ENCODE measurements at regions not wholly inside any gene's neighbourhood (a gene's known extent, or its start where the extent isn't known, plus 50 kb on each side); places are given as distances from the start of the nearest gene placed in this dataset.
"Not testable (repeated sequence)": the region's sequence is repeated elsewhere in the genome, so short reads cannot be mapped to it uniquely, and the experiment has no call there.

DNA sequence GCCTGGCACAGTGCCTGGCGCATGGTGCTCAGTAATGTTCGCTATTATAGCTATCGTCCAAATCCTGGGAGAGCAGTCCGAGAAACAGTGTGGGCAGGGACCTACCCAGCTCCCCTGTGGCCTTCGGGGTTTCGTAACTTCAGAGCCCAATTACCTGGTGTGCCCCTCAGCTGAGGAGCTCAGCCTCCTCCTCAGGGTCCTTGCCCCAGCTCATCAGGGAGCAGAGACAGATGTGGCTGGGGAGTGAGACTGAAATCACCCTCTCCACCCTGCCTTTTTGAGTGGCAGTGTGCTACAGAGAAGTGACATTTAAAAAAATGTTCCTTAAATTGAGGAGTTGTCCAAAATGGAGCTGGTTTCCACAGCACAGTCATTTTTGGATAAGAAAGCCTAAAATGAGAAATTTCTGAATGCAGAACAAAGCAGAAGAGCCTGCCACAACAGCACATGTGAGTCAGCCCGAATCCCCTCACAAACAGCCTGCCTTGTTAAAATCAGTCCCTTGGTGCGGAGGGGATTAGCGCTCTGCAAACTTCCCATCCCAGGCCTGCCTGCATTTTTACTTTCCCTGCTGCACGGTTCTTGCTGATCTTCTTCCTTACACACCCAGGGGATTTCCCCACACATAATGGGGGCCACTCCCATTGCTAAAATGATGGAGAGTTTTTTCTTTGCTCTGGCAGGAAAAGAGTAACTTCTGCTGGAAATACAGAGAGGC is 78.1 kb upstream of the PITX1 start:
- DNase-seq, result no peak

DNA sequence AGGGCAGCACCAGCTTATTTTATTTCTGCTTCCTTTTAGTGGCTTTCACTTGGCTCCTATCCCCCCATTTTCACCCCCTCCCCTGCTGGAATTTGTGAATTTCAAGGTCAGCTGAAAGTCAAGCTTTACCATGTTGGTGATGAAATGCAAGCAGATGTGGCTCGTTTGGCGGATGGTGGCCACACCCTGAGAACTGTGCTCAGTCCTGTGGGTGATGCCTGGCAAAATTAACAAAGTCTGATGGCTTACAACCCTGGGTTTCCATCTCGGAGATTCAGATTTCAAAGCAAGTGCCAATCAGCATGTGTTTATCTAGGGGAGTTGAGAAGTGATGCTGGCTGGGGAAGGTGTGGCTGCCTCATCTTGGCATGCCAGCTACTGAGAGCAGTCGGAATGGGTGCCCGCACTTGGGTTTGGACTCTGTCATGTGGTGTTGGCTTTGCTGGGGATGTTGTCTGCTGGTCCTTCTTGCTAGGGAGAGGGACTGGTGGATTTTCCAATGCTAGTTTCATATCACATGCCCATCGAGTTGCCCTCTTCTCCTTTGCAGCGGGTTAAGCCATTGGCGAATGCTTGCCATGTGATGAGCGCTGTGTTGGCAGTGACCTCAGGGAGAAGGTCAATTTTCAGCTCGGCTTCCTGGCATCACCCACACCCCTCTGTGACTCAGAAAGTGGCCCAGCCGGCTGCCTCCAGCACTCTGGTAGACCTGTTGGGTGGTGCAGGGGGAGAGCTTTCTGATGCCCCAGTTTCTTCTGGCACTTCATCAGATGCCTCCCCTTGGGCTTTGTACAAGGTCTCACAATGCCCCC is 77.0 kb upstream of the PITX1 start:
- DNase-seq, result no peak

DNA sequence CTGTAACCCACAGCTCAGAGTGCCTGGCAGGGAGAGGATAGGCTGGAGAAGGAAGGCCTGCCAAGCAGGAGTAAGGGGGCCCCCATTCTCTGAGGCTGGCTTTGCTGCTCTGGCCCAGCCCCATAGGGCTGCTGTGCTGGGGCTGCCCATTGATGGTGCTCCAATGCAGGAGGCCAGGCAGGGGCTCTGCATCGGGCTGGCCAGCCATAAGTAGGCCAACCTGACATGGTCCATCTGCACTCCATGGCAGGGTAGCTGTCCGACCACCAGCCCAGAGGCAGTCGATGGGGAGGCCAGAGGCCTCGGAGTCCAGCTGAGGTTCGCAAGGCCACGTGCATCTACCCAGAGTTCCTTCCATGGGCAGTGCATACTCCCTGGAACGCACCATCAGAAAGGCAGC is 75.0 kb upstream of the PITX1 start:
- DNase-seq, result no peak

DNA sequence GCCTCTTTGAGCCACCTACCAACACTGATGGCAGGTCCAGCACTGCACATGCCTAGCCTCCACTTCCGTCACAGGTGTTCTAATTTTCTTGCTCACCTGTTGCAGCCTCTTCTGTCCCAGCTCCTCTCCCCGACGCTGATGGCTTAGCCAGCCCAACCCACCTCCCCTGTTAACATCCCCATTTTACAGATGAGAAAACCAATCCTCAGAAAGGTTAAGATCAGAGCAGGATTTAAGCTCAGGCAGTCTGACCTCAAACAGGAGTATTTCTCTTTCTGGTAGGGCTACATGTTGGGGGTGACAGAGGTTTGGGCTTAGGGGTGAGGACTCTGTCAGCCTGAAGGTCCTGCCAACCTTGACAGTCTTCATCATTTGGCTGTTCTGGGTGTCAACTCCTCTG is 74.5 kb upstream of the PITX1 start:
- no peak for DNase-seq

DNA sequence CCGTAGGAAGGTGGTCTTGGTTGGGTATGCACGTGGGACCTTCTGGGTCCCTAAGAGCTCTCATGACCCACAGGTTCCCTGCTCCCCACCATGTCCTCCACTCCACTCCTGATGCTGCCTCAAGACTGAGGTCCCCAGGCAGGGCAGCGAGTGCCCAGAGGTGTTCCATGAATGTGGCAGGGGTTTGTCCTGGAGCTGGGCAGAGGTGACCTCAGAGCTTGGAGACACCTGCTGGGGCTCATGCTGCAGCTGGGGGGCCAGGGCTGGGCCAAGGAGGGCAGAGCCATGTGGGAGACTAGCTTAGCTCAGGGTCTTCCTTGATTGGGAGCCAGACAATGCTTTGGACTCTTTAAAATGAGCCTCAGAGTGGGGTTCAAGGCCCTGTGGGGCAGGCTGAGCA is 74.0 kb upstream of the PITX1 start:
- no peak for DNase-seq

DNA sequence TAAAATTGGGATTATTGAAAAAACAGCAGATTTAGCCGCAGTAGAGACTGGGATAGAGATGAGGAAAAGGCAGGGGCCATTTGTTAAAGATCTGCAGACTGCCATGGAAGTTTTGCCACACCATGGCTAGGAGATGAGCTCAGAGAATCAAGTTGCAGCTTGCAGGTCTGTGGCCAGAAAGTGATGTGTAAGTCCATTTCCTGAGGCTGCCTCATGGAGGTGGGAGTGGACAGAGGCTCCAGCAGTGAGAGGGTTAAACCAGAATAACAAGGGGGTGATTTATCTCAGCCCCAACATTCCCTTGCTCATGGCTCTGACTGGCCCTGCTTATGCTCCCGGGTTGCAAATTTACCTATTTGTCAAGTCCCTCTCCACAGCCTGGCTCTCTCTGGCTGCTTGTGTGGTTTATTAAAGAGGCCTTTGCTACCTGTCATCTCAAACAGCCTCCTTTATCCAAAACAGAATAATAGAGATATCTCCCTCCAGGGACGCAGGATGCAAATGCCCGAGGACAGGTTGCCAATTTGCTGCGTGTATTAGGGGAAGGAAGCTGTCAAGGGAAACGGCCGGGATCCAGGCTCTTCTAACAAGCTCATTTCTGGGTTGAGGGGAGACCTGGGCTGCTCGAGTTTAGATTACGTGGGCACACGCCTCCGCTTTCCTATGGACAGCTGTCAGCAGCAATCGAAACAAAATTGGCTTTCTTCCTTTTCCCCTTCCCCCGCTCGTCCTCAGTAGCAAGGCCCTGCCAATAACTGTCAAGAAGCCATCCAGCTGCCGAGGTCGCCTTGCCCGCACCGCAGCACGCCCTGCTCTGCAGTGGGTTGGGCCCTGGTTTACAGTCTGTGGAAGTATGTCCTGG is 72.8 kb upstream of the PITX1 start:
- DNase-seq, result no peak

DNA sequence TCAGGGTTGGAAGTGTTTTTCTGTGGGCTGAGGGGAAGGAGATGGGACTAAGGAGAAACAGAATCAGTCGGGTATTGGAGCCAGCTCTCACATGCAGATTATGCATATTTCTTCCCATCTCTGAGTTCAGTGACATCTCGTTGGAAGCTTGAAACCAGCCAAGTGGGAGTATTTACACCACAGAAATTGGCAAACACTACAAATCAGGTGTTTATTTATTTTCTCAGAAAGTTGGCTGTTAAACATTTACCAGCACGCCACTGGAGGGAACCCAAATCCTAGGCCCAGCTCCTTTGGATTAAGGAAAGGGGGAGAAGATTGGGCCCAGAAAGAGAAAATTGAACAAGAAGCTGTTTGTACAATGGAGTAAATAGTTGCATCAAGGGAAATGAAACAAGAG is 72.1 kb upstream of the PITX1 start:
- DNase-seq, result no peak

DNA sequence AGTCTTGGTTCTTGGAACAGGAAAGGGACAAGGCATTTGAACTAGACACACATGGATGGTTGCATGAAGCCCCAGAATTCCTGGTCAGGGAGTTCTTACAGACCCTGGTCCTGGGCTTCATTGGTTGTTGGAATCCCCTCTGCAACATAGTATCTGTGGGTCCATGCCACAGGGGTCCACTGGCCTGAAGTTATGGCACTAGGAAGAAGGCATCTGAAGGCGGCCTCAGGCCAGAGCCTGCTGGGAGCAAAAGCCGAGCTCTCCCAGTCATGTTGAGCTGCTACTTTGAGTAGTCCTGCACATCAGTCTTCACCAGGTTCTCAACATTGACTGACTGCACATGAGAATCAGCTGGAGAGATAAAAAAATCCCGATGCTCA is 71.1 kb upstream of the PITX1 start:
- no peak for DNase-seq

DNA sequence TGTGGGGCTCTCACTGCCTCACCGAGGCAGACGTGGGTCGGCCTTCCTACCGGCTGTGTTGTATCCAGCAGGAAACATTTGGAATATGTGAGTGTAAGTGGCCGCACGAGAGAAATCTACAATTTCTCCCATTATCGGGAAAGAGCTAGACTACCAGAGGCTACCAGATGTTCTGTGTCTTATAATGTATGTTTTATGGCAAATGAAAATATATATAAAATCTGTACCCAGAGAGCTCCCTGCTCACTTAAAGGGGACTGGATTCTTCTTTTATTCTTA is 69.5 kb upstream of the PITX1 start:
- no peak for DNase-seq

DNA sequence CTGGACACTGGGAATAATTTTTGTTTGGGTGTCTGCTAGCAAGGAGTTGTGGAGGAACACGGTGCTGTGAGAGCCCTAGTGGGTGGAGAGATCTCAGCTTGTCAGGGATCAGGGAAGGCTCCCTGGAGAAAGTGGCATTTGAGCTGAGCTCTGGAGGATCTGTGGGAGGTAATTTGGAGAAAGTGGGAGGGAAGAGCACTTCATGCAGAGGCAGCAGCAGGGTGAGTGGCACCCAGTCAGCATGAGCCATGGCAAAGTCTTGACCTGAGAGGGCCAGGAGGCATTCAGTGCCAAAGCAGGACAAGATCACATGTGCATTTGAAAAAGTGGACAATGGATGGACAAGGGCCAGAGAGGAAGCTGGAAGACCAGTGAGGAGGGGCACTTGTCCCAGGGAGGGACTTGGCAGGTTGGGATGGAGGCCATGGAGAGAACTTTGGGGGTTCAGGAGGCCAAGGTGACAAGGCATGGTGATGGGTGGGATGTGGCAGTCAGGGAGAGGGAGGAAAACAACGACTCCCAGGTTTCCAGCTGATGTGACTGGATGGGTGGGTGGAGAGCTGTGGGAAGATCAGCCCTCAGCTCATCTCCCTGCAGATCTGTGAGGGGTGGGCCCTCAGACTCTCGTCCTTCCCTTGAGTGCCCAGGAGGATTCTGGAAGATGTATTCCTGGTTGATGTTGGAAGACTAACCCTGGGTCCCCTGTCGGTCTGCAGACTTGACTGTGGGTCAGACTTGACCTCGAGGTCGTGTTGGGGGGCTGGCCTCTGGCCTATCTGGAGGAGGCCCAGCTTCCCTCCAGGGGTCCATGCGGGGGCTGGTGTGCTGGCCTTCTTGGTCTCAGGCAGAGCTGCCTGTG is 68.9 kb upstream of the PITX1 start:
- no peak for DNase-seq

DNA sequence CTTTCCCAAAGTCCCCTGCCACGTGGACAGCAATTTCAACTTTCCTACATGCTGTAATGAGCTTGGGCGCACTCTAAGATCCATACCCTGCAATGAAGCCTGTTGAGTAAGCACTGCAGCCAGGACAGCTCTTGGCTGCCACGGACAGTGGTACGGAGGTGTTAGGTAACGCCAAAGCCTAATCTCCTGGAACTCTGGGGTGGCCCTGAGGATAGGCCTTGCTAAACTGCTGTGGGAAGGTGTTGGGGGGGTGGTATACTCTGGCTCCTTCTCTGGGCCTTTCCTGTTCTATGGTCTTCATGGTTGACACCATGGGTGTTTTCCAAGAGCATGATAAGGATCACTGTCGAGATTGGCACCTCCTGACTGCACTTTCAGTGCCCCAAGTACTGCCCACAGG is 66.4 kb upstream of the PITX1 start:
- no peak for DNase-seq

DNA sequence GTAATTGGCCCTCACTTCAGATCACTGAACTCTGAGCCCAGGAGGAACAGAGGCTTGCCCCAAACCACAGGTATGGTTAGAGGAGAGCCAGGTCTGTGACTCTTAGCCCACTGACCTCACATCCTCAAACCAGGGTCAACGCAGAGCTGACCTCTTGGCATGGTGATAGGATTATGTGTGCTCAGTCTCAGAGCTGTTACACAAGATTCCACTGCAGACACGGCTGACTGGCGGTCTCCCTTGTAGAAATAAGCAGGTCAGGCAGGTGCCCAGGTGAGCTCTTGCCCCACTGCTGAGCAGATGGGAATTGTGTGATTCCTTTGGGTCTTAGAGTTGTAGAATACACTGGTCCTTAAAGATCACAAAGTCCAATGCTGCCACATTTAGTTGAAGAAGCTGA is 66.0 kb upstream of the PITX1 start:
- no peak for DNase-seq

DNA sequence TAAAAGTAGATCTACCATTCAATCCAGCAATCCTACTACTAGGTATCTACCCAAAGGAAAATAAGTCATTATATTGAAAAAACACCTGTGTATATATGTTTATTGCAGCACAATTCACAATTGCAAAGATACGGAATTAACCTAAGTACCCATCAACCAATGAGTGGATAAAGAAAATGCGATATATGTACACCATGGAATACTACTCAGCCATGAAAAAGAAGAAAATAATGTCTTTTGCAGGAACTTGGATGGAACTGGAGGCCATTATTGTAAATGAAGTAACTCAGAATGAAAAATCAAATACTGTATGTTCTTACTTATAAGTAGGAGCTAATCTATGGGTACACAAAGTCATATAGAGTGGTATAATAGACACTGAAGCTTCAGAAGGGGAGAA is 63.4 kb upstream of the PITX1 start:
- DNase-seq, result no peak

DNA sequence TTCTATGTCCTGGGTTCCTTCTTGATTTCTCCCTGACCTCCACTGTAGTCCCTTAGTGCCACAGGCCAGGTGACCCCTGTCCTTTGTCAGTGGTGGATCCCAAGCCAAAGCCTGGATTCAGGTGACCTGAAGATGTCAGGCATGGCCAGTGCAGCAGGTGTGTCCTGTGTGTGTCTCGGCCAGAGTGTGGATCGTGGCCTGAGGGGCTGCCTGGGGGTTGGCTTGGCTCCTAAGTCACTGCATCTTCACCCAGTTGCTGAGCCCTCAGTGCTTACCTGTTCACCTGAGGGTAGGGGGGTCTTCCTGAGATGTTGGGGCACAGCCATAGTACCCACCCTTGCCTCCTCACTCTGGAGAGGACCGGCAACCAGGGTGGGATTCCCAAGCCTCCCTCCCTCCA is 61.8 kb upstream of the PITX1 start:
- DNase-seq, result no peak

DNA sequence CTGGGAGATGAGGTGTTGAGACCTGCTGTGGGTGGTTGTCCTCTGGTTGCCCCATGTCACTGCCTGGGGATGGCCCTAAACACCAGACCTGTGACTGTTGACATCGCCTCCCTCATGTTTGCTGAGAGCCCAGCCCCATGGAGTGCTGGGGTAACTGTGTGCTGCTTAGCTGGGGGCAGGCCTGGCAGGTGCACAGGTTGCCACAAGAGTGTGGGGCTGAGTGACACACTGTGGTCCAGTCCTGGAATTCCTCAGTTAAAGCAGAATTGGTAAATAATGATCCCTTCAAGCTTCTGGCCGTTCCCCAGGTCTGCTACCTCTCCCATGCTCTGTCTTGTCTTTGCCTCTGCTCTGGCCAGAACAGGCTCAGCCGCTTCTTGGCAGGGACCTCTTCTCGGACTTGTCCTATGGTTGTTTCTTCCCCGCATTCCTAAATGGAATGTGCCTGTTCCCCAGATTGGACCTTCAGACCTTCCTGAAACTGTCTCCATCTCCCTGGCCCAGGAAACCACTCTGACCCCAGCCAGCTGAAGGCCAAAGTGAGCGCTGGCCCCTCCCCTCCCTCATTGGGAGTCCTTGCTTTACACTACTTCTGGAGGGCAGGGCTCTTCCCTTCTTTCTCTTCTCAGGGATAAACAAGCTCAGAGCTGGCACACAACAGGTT is 61.2 kb upstream of the PITX1 start:
- DNase-seq, result no peak

DNA sequence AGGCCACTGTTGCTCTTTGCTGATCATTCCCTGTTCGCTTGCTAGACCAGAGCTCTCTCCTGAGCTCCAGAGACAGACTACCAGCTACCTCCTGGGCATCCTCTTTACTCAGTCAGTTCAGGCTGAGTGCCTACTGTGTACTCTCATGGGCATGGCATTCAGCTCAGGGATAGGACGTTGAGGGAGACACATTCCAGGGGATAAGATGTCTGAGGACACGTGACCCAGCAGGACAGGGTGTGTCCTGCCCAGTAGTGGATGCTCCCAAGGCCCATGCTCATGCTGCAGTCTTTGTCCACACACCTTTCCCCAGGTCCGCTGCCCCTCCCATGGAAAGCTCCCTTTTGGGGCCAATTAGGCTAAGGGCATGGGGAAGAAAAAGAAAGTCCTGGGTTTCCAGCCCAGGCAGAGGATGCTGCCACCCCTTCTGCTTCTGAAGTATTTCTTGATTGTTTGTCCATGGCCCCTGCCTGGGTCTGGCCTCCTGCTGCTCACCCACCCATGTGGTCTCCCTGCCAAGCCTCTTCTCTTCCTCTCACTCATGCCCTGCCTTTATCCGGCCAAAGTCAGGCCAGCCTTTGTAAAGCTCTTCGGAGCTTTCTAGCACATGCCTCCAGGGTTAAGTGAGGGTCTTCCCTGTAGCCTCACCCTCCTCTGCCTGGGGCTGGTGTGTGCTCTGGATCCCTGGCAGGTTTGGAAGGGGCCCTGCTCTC is 60.5 kb upstream of the PITX1 start:
- no peak for DNase-seq

DNA sequence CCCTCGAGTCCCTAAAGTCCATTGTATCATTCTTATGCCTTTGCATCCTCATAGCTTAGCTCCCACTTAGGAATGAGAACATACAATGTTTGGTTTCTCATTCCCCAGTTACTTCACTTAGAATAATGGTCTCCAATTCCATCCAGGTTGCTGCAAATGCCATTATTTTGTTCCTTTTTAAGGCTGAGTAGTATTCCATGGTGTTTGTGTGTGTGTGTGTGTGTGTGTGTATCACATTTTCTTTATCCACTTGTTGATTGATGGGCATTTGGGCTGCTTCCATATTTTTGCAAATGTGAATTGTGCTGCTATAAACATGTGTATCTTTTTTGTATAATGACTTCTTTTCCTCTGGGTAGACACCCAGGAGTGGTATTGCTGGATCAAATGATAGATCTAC is 59.5 kb upstream of the PITX1 start:
- DNase-seq, result not testable (repeated sequence)

DNA sequence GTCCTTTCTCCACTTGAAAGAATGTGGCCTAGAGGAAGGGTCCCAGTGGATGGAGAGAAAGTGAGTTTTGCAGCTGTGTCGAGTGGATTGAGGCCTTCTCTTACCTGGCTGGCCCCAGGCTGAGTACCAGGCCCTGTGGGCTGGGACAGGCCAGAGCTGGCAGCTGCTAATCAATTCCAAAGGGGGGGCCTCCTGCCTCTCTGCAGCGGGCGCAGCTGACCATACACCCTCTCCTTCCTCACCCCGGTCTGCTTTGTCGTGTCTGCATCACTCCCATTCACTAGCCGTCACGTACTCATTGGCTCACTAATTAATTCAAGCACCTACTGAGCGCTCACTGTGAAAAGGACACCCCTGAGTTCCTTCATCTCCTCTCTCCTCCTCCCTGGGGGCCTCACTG is 58.4 kb upstream of the PITX1 start:
- DNase-seq, result no peak

DNA sequence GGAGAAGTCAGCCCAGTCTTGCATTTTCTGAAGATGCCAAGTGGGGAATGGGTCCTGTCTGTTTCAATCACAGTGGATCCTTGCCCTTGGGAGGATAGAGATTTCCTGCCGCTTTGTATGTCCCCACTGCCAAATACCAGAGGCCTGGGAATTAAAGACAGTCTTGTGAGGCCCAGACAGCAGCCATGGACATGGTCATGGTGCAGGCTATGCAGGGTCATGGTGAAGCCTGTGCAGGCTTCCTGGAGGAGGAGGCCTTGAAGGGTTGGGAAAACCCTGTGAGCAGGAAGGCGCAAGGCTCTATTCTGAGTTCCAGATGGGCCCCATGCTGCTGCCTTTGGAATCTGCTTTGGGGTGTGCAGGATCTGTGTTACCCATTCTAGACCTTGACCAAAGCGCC is 57.3 kb upstream of the PITX1 start:
- no peak for DNase-seq

DNA sequence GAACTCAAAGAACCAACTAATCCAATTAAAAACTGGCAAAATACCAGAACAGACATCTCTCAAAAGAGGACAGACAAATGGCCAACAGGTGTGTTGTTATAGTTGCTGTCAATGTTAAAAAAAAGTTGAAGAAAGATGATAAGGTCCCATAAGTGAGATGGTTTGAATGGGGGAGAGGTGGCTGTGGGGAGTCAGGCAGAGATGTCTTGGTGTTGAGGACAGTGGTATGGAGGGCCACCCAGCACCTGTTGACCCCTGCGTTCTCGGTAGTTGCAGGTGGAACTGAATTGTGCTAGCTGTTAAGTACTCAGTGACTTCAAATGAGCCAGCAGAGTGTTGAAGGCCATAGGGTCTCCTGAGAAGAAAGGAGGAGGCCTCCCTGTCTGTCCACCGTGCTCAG is 55.9 kb upstream of the PITX1 start:
- no peak for DNase-seq

DNA sequence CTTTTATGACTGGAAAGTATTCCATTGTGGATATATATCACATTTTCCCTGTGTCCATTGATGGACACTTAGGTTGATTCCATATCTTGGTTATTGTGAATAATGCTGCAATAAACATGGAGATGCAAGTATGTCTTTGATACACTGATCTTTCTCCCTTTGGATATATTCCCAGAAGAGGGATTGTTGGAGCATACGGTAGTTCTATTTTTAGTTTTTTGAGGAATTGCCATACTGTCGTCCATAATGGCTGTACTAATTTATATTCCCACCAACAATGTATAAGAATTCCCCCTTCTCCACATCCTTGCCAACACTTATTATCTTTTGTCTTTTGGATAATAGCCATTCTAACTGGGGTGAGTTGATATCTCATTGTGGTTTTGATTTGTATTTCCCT is 54.9 kb upstream of the PITX1 start:
- DNase-seq, result no peak

DNA sequence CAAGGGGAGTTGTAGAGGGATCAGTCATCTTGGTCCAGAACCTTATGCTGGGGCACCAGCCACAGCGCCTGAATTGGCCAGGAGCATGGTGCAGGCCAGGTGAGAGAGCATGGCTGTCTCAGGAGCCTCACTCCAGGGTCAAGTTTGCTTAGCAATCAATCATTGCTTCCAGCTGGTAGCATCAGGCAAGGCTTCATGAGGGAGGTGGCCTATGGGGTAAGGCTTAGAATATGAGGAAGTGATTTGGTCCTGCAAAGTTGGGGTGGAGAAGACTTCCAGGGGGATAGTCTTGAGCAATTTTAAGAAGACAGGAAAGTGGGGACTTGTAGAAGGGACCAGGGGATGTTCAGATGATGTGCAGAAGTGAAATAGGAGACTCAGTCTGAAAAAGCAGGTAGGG is 53.9 kb upstream of the PITX1 start:
- DNase-seq, result no peak

All from NCI-H2029 treated with DMSO at 0.1 percent for 48 hours (cell line).